HepG2 (cell line): ENCODE measurements at regions not wholly inside any gene's neighbourhood (a gene's known extent, or its start where the extent isn't known, plus 50 kb on each side); places are given as distances from the start of the nearest gene placed in this dataset.

Experiments
- ATAC-seq: fragments of 200-7000 bp; cut with Tn5 transposase; 3 replicates; pipeline ENCODE4 v1.9.1; 2020; ENCODE audit warnings: mild to moderate bottlenecking, moderate library complexity
- BruUV-seq: library from RNA; stranded (reverse); fragments of 400-500 nt; replicated peaks from 2 replicates; lab custom pipeline; 2021; lab: Mats Ljungman, UMichigan
- CTCF ChIA-PET: fragments of 300-600 bp; formaldehyde crosslinking; extraction: SDS; loops from one replicate; lab custom pipeline; 2021; ENCODE audit warnings: low total read pairs, inconsistent platforms, low intra/inter-chr PET ratio; lab: Yijun Ruan, JAX
- POLR2A ChIA-PET: fragments of 350-600 bp; sonication (Branson Sonifier 250); formaldehyde crosslinking; loops from one replicate; lab custom pipeline; 2020; ENCODE audit warnings: antibody characterized with exemption, inconsistent platforms; lab: Yijun Ruan, JAX
- DNase-seq: peaks from one replicate; pipeline ENCODE4 v3.0.0-alpha.2; 2015; ENCODE audit warnings: low spot score
- FAIRE-seq: peaks from 3 replicates; lab custom pipeline; 2011; peaks lifted over from hg19 to GRCh38; lab: Jason Lieb, UNC
- H2AFZ ChIP-seq: one replicate; pipeline ENCODE4 v1.6.1; 2011; ENCODE audit warnings: low read length, inconsistent platforms
- H3K27ac ChIP-seq: fragments of 300-600 bp; 3 replicates; pipeline ENCODE4 v1.8.0; 2011; ENCODE audit warnings: mixed run types, mild to moderate bottlenecking, mixed read lengths, low read length, inconsistent platforms; ENCODE audit not compliant: insufficient read depth; ENCODE audit errors: extremely low read length
- H3K27me3 ChIP-seq, 2 experiments: fragments of 200-600 bp in 1 of 2; 2 replicates in 1 of 2; 3 replicates in 1 of 2; pipeline versions ENCODE4 v1.6.0 to v1.8.0; 2011; ENCODE audit warnings: low read length in 2 of 2, mild to moderate bottlenecking in 2 of 2, moderate library complexity in 2 of 2, inconsistent platforms in 1 of 2; ENCODE audit not compliant: insufficient read depth in 2 of 2, control insufficient read depth in 1 of 2
- H3K36me3 ChIP-seq, 2 experiments: fragments of 200-600 bp in 1 of 2; replicated peaks in 1 of 2; 2 replicates in 1 of 2; 3 replicates in 1 of 2; pipeline versions ENCODE4 v1.5.1 to v1.8.0; 2011; ENCODE audit warnings: low read length in 2 of 2, inconsistent platforms in 1 of 2; ENCODE audit not compliant: insufficient read depth in 2 of 2, control insufficient read depth in 1 of 2
- H3K4me1 ChIP-seq: 2 replicates; pipeline ENCODE4 v1.5.1; 2012; ENCODE audit warnings: low read length, inconsistent platforms; ENCODE audit not compliant: insufficient read depth
- H3K4me2 ChIP-seq: 2 replicates; pipeline ENCODE4 v1.6.0; 2011; ENCODE audit warnings: low read depth, low read length, inconsistent platforms
- H3K4me3 ChIP-seq, 3 experiments: fragments of 200-600 bp in 1 of 3; sonication (generic), shearing (Covaris generic) in 1 of 3; replicated peaks in 1 of 3; 2 replicates each; pipeline ENCODE4 v1.5.1; 2011 to 2016; ENCODE audit warnings: low read length in 3 of 3, inconsistent platforms in 2 of 3, low read depth in 2 of 3, mild to moderate bottlenecking in 2 of 3, control low read depth in 1 of 3, mixed read lengths in 1 of 3; ENCODE audit not compliant: insufficient read depth in 1 of 3
- H3K79me2 ChIP-seq: one replicate; pipeline ENCODE4 v1.6.1; 2011; ENCODE audit warnings: low read length, inconsistent platforms; ENCODE audit not compliant: insufficient read depth
- H3K9ac ChIP-seq: 2 replicates; pipeline ENCODE4 v1.6.0; 2011; ENCODE audit warnings: mild to moderate bottlenecking, low read depth, low read length, inconsistent platforms; ENCODE audit not compliant: insufficient read depth
- H3K9me3 ChIP-seq: 2 replicates; pipeline ENCODE4 v1.5.1; 2012; ENCODE audit warnings: mild to moderate bottlenecking, low read length
- H4K20me1 ChIP-seq: 2 replicates; pipeline ENCODE4 v1.6.0; 2011; ENCODE audit warnings: inconsistent platforms, mild to moderate bottlenecking, low read length, moderate library complexity; ENCODE audit not compliant: insufficient read depth
- ATAD3A ChIP-seq: sonication (generic); formaldehyde crosslinking; IDR thresholded peaks from 2 replicates; pipeline ENCODE4 v1.4.0; 2020; ENCODE audit warnings: missing genetic modification reagents
- BCLAF1 ChIP-seq: fragments of 450-650 bp; IDR thresholded peaks from 2 replicates; pipeline ENCODE4 v1.6.1; 2017; ENCODE audit warnings: mild to moderate bottlenecking
- CHCHD3 ChIP-seq: sonication (generic); formaldehyde crosslinking; IDR thresholded peaks from 2 replicates; pipeline ENCODE4 v1.8.0; 2022; ENCODE audit warnings: mild to moderate bottlenecking, missing genetic modification reagents, moderate library complexity
- DMAP1 ChIP-seq: IDR thresholded peaks from 2 replicates; pipeline ENCODE4 v1.6.1; 2016
- GATAD2A ChIP-seq: IDR thresholded peaks from 2 replicates; pipeline ENCODE4 v1.6.1; 2016
- RAD21 ChIP-seq: fragments of 450-650 bp; formaldehyde crosslinking; IDR thresholded peaks from 2 replicates; pipeline ENCODE4 v1.5.0; 2020; ENCODE audit warnings: mild to moderate bottlenecking
- SNRNP70 ChIP-seq: fragments of 200-400 bp; formaldehyde crosslinking; IDR thresholded peaks from 2 replicates; pipeline ENCODE4 v1.6.1; 2017; ENCODE audit warnings: mild to moderate bottlenecking, low read depth, low read length, moderate library complexity
- TAF15 ChIP-seq: fragments of 200-400 bp; formaldehyde crosslinking; IDR thresholded peaks from one replicate; pipeline ENCODE4 v1.6.1; 2018; ENCODE audit warnings: mild to moderate bottlenecking, low read depth, low read length; ENCODE audit not compliant: poor library complexity, severe bottlenecking
- ZEB1 ChIP-seq: IDR thresholded peaks from 2 replicates; pipeline ENCODE4 v1.6.1; 2012; ENCODE audit warnings: mild to moderate bottlenecking, low read depth, inconsistent platforms; ENCODE audit not compliant: insufficient replicate concordance
- ZNF138 ChIP-seq: sonication (generic); formaldehyde crosslinking; IDR thresholded peaks from 2 replicates; pipeline ENCODE4 v1.5.0; 2020; ENCODE audit warnings: mild to moderate bottlenecking, low read depth, missing genetic modification reagents
- ZNF205 ChIP-seq: IDR thresholded peaks from 2 replicates; pipeline ENCODE4 v1.6.1; 2018; ENCODE audit warnings: missing biosample characterization, missing genetic modification reagents
- ZNF382 ChIP-seq: sonication (generic); formaldehyde crosslinking; IDR thresholded peaks from 2 replicates; pipeline ENCODE4 v1.5.0; 2020; ENCODE audit warnings: missing genetic modification reagents, mild to moderate bottlenecking, borderline replicate concordance
- ZNF605 ChIP-seq: sonication (generic); formaldehyde crosslinking; IDR thresholded peaks from 2 replicates; pipeline ENCODE4 v1.8.0; 2022; ENCODE audit warnings: mild to moderate bottlenecking, missing genetic modification reagents
- ZNF703 ChIP-seq: sonication (generic); formaldehyde crosslinking; IDR thresholded peaks from 2 replicates; pipeline ENCODE4 v1.5.1; 2020; ENCODE audit warnings: missing genetic modification reagents, mild to moderate bottlenecking, moderate library complexity, borderline replicate concordance
- ZNF737 ChIP-seq: sonication (generic); formaldehyde crosslinking; IDR thresholded peaks from 2 replicates; pipeline ENCODE4 v1.5.0; 2020; ENCODE audit warnings: missing genetic modification reagents, mild to moderate bottlenecking, borderline replicate concordance
- WGBS: methylation state at CpG from one replicate; pipeline ENCODE4 v1.1.6; 2017; ENCODE audit warnings: low lambda C conversion rate; 5-methylcytosine and 5-hydroxymethylcytosine counted together
- in situ Hi-C: cut with HindIII; loops from 2 replicates; pipeline ENCODE4 v1.10.0; 2017; ENCODE audit warnings: low pct_unique_long_range_greater_than_20kb; ENCODE audit not compliant: extremely low pct_ligation_motif_present
- intact Hi-C: fragments of 100-400 bp; cut with micrococcal nuclease; formaldehyde crosslinking; loops from one replicate; pipeline ENCODE4 v1.10.0; 2022; ENCODE audit not compliant: unreplicated experiment
- TF ChIP-seq, protein P1 (sequence below): IDR thresholded peaks from 2 replicates; pipeline ENCODE4 v1.6.1; 2016; ENCODE audit warnings: missing genetic modification reagents, missing compliant biosample characterization

DNA sequence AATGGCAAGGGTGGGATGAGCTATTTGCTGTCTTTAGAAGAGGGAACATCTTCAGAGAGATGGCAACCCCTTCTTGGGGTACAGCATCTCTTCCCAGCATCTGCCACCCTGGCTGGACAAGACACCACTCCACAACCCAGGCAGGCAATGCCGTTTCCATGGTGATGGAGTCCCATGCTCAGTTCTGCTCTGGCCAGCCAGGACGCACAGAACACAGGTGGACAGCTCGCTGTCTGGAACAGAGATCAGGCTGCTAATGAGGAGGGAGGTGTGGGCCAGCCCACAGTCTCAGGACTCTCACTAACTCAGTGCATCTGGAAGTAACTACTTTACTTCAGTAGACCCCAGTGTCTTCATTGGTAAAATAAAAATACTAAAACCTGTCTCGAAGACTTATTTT, 321.0 kb upstream of the CPEB2 start:
- FAIRE-seq = no peak
- TF ChIP-seq TAF15 (no peak), ZNF703 (CRISPR knock-in tag) (no peak), ZNF605 (no peak), DMAP1 (CRISPR knock-in tag) (no peak), ATAD3A (CRISPR knock-in tag) (no peak), BCLAF1 (no peak), ZNF382 (CRISPR knock-in tag) (no peak), ZNF205 (CRISPR knock-in tag) (no peak), ZNF737 (no peak), ZEB1 (no peak), GATAD2A (CRISPR knock-in tag) (no peak), ZNF138 (CRISPR knock-in tag) (no peak), SNRNP70 (no peak), RAD21 (CRISPR knock-in tag) (no peak), CHCHD3 (CRISPR knock-in tag) (no peak)
- TF ChIP-seq, protein P1, sequence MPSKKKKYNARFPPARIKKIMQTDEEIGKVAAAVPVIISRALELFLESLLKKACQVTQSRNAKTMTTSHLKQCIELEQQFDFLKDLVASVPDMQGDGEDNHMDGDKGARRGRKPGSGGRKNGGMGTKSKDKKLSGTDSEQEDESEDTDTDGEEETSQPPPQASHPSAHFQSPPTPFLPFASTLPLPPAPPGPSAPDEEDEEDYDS (CRISPR knock-in tag) = no peak
- in situ Hi-C loops (no loop called here), intact Hi-C loops (no loop called here)
- no peak for DNase-seq
- H4K20me1 ChIP-seq = no peaks in the 10 kb centered on the region
- H3K9ac ChIP-seq = no peak overlapping the region
- H3K4me3 ChIP-seq = no peak overlapping the region
- no peaks in the 10 kb centered on the region for H3K27me3 ChIP-seq
- H2AFZ ChIP-seq = no peak overlapping the region
- CTCF ChIA-PET = no interaction called here
- no peaks in the 10 kb centered on the region for H3K36me3 ChIP-seq
- WGBS = 0% methylated on average over 4 of the region's 4 CpGs
- no peaks in the 10 kb centered on the region for H3K4me1 ChIP-seq
- no peaks in the 10 kb centered on the region for H3K79me2 ChIP-seq
- ATAC-seq = no peak
- no TSS peak for BruUV-seq
- POLR2A ChIA-PET = no interaction called here
- H3K27ac ChIP-seq = no peak overlapping the region
- H3K9me3 ChIP-seq = peaks cover 88% of the 10 kb centered on the region
- no peak overlapping the region for H3K4me2 ChIP-seq
